RKO (cell line): ENCODE measurements at regions not wholly inside any gene's neighbourhood (a gene's known extent, or its start where the extent isn't known, plus 50 kb on each side); places are given as distances from the start of the nearest gene placed in this dataset.
"Not testable (repeated sequence)": the region's sequence is repeated elsewhere in the genome, so short reads cannot be mapped to it uniquely, and the experiment has no call there.

Experiments used
- DNase-seq: peaks from one replicate; pipeline ENCODE4 v3.0.0-alpha.2; 2016; ENCODE audit warnings: low spot score

- no peak for DNase-seq
Observed at GRCh38 chr10:81251457-81252115, 623.4 kb upstream of the NRG3 start.

GRCh38 chr10:81264991-81265390 is 610.0 kb upstream of the NRG3 start:
- DNase-seq = not testable (repeated sequence)

- no peak for DNase-seq
Observed at GRCh38 chr10:81270051-81270450, 604.9 kb upstream of the NRG3 start.

GRCh38 chr10:81280497-81281479 is 594.2 kb upstream of the NRG3 start:
- DNase-seq = no peak

GRCh38 chr10:81288544-81288943 is 586.5 kb upstream of the NRG3 start:
- DNase-seq = no peak

- no peak for DNase-seq
Observed at GRCh38 chr10:81297292-81297691, 577.7 kb upstream of the NRG3 start.

- DNase-seq = peak; percentile 0
Observed at GRCh38 chr10:81303656-81304055, 571.3 kb upstream of the NRG3 start.

- DNase-seq = no peak
Observed at GRCh38 chr10:81306971-81307782, 567.8 kb upstream of the NRG3 start.

GRCh38 chr10:81309041-81309552 is 565.9 kb upstream of the NRG3 start:
- DNase-seq = no peak

- DNase-seq = no peak
Observed at GRCh38 chr10:81314471-81314870, 560.5 kb upstream of the NRG3 start.

- no peak for DNase-seq
Observed at GRCh38 chr10:81315026-81315425, 560.0 kb upstream of the NRG3 start.

- peak; percentile 12 for DNase-seq
Observed at GRCh38 chr10:81348003-81348402, 527.0 kb upstream of the NRG3 start.

- DNase-seq = no peak
Observed at GRCh38 chr10:81367132-81367531, 507.9 kb upstream of the NRG3 start.

GRCh38 chr10:81386817-81387216 is 488.2 kb upstream of the NRG3 start:
- no peak for DNase-seq

GRCh38 chr10:81403451-81403850 is 471.5 kb upstream of the NRG3 start:
- no peak for DNase-seq

- no peak for DNase-seq
Observed at GRCh38 chr10:81405399-81405798, 469.6 kb upstream of the NRG3 start.

- peak; percentile 14 for DNase-seq
Observed at GRCh38 chr10:81414038-81414437, 461.0 kb upstream of the NRG3 start.

- no peak for DNase-seq
Observed at GRCh38 chr10:81426722-81427121, 448.3 kb upstream of the NRG3 start.

- no peak for DNase-seq
Observed at GRCh38 chr10:81428456-81429134, 446.4 kb upstream of the NRG3 start.

GRCh38 chr10:81439445-81439844 is 435.5 kb upstream of the NRG3 start:
- DNase-seq = no peak

GRCh38 chr10:81441624-81442023 is 433.4 kb upstream of the NRG3 start:
- DNase-seq = not testable (repeated sequence)
